Astrocyte (in vitro differentiated cells and primary cell): ENCODE measurements at regions not wholly inside any gene's neighbourhood (a gene's known extent, or its start where the extent isn't known, plus 50 kb on each side); places are given as distances from the start of the nearest gene placed in this dataset.

ENCODE experiments used
- DNase-seq: peaks from one replicate; pipeline ENCODE4 v3.0.0-alpha.2; 2010; ENCODE audit warnings: low read depth
- FAIRE-seq: peaks from 2 replicates; lab custom pipeline; 2011; peaks lifted over from hg19 to GRCh38; lab: Jason Lieb, UNC
- H2AFZ ChIP-seq: 2 replicates; pipeline ENCODE4 v1.6.0; 2012; ENCODE audit warnings: low read depth, low read length, inconsistent platforms
- H3K27ac ChIP-seq: 2 replicates; pipeline ENCODE4 v1.5.1; 2011; ENCODE audit warnings: low read depth, low read length, inconsistent platforms
- H3K27me3 ChIP-seq: 2 replicates; pipeline ENCODE4 v1.6.0; 2011; ENCODE audit warnings: low read length, inconsistent platforms; ENCODE audit not compliant: insufficient read depth
- H3K36me3 ChIP-seq: 2 replicates; pipeline ENCODE4 v1.5.1; 2011; ENCODE audit warnings: low read length, inconsistent platforms; ENCODE audit not compliant: insufficient read depth
- H3K4me1 ChIP-seq: 2 replicates; pipeline ENCODE4 v1.5.1; 2011; ENCODE audit warnings: low read length, inconsistent platforms; ENCODE audit not compliant: insufficient read depth
- H3K4me2 ChIP-seq: 2 replicates; pipeline ENCODE4 v1.6.0; 2012; ENCODE audit warnings: low read length, inconsistent platforms
- H3K4me3 ChIP-seq: 2 replicates; pipeline ENCODE4 v1.5.1; 2011; ENCODE audit warnings: low read depth, mild to moderate bottlenecking, low read length, inconsistent platforms; ENCODE audit not compliant: insufficient read depth
- H3K79me2 ChIP-seq: 2 replicates; pipeline ENCODE4 v1.6.0; 2012; ENCODE audit warnings: mild to moderate bottlenecking, low read length, inconsistent platforms; ENCODE audit not compliant: insufficient read depth
- H3K9ac ChIP-seq: 2 replicates; pipeline ENCODE4 v1.6.0; 2012; ENCODE audit warnings: mild to moderate bottlenecking, low read length, inconsistent platforms
- H3K9me3 ChIP-seq: 2 replicates; pipeline ENCODE4 v1.5.1; 2012; ENCODE audit warnings: low read depth, mild to moderate bottlenecking, low read length, inconsistent platforms; ENCODE audit not compliant: insufficient read depth
- H4K20me1 ChIP-seq: 2 replicates; pipeline ENCODE4 v1.6.0; 2012; ENCODE audit warnings: low read length, inconsistent platforms; ENCODE audit not compliant: insufficient read depth
- H3K27ac Mint-ChIP-seq: one replicate; pipeline ENCODE4 v1.8.0; 2021; ENCODE audit warnings: mild to moderate bottlenecking, mixed read lengths; ENCODE audit not compliant: unreplicated experiment
- H3K27me3 Mint-ChIP-seq: one replicate; pipeline ENCODE4 v1.8.0; 2021; ENCODE audit warnings: low read depth, mixed read lengths; ENCODE audit not compliant: unreplicated experiment
- H3K36me3 Mint-ChIP-seq: one replicate; pipeline ENCODE4 v1.8.0; 2021; ENCODE audit warnings: low read depth, mixed read lengths; ENCODE audit not compliant: unreplicated experiment
- H3K4me1 Mint-ChIP-seq: one replicate; pipeline ENCODE4 v1.8.0; 2021; ENCODE audit warnings: low read depth, mixed read lengths; ENCODE audit not compliant: unreplicated experiment
- H3K4me3 Mint-ChIP-seq: one replicate; pipeline ENCODE4 v1.8.0; 2021; ENCODE audit warnings: mild to moderate bottlenecking, moderate library complexity, mixed read lengths; ENCODE audit not compliant: unreplicated experiment
- H3K9me3 Mint-ChIP-seq: one replicate; pipeline ENCODE4 v1.8.0; 2021; ENCODE audit warnings: mild to moderate bottlenecking, mixed read lengths; ENCODE audit not compliant: unreplicated experiment
- CTCF ChIP-seq: IDR thresholded peaks from 2 replicates; pipeline ENCODE4 v1.5.1; 2011; ENCODE audit warnings: low read depth, mild to moderate bottlenecking, inconsistent platforms, low read length, moderate library complexity; ENCODE audit not compliant: insufficient read depth
- EZH2 ChIP-seq: IDR thresholded peaks from 2 replicates; pipeline ENCODE4 v1.6.1; 2012; ENCODE audit warnings: mild to moderate bottlenecking, low read length, inconsistent platforms; ENCODE audit not compliant: insufficient read depth

GRCh38 chr4:11698846-11699590 lies 270.3 kb upstream of the HS3ST1 start:
- no peaks in the 10 kb centered on the region for H3K27me3 Mint-ChIP-seq
- TF ChIP-seq CTCF (no peak), EZH2 (no peak)
- Histone ChIP-seq H3K4me1 (peaks cover 32% of the 10 kb centered on the region), H3K36me3 (no peaks in the 10 kb centered on the region), H3K4me2 (peak overlapping the region; percentile 35), H2AFZ (no peak overlapping the region), H3K4me3 (no peak overlapping the region), H3K9me3 (no peaks in the 10 kb centered on the region), H4K20me1 (no peaks in the 10 kb centered on the region), H3K27ac (peak overlapping the region; percentile 22), H3K27me3 (no peaks in the 10 kb centered on the region), H3K79me2 (no peaks in the 10 kb centered on the region), H3K9ac (no peak overlapping the region)
- DNase-seq (peak; percentile 87), FAIRE-seq (no peak)
- H3K36me3 Mint-ChIP-seq = no peaks in the 10 kb centered on the region
- peak overlapping the region; percentile 83 for H3K27ac Mint-ChIP-seq
- no peak overlapping the region for H3K4me3 Mint-ChIP-seq
- H3K9me3 Mint-ChIP-seq = no peaks in the 10 kb centered on the region
- H3K4me1 Mint-ChIP-seq = peaks cover 26% of the 10 kb centered on the region

DNA sequence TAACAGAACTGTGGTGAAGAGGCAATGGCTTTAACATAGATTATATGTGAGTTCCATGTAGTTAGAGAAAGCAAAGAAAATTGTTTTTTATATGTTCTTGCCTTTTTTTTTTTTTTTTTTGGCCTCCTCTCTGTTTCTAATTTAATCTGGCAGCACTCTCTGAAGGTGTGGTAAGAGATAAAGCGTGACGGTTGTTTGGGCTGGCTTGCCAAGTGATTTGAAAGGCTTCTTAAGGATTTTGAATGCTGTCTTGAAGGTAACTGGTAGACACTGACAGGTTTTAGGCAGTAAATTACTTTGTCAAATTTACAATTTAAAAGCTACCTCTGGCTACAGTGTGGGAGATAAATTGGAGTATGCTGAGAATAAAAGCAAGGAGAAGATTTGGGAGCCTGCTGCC lies 269.3 kb upstream of the HS3ST1 start:
- Mint-ChIP-seq H3K9me3 (peaks cover 5% of the 10 kb centered on the region), H3K27me3 (no peaks in the 10 kb centered on the region), H3K4me3 (no peak overlapping the region), H3K4me1 (peaks cover 26% of the 10 kb centered on the region), H3K27ac (peak overlapping the region; percentile 83), H3K36me3 (no peaks in the 10 kb centered on the region)
- Histone ChIP-seq H4K20me1 (no peaks in the 10 kb centered on the region), H3K4me2 (peak overlapping the region; percentile 35), H3K27ac (no peak overlapping the region), H3K4me3 (no peak overlapping the region), H3K4me1 (peaks cover 31% of the 10 kb centered on the region), H3K79me2 (no peaks in the 10 kb centered on the region), H3K27me3 (no peaks in the 10 kb centered on the region), H3K9ac (no peak overlapping the region), H2AFZ (no peak overlapping the region), H3K36me3 (no peaks in the 10 kb centered on the region), H3K9me3 (peaks cover 3% of the 10 kb centered on the region)
- DNase-seq (no peak), FAIRE-seq (no peak)
- TF ChIP-seq EZH2 (no peak), CTCF (no peak)

DNA sequence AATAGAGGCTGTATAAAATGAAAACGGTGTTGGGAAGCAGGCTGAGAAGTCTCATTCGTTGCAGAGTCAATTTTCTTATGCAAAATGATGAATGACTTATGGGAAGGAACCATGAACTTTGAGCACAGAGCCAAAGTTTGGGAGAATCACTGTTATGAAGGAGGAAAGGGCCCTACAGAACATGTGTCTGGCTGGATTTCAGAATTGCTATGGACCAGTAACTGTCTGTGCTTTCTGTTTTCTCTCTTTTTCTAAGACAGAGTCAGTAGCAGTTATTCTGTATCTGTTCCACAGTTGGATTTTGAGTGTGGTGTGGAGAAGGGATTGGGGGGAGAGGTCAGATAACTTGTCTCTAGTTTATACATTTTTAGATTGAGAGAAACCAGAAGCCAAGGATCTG lies 265.0 kb upstream of the HS3ST1 start:
- H3K27ac ChIP-seq = no peak overlapping the region
- no peaks in the 10 kb centered on the region for H3K36me3 Mint-ChIP-seq
- TF ChIP-seq CTCF (no peak), EZH2 (no peak)
- peaks cover 5% of the 10 kb centered on the region for H3K9me3 Mint-ChIP-seq
- H3K27me3 Mint-ChIP-seq = no peaks in the 10 kb centered on the region
- H3K9ac ChIP-seq = no peak overlapping the region
- peaks cover 7% of the 10 kb centered on the region for H3K4me1 ChIP-seq
- H2AFZ ChIP-seq = no peak overlapping the region
- FAIRE-seq = no peak
- H3K4me1 Mint-ChIP-seq = peaks cover 6% of the 10 kb centered on the region
- peaks cover 3% of the 10 kb centered on the region for H3K9me3 ChIP-seq
- no peak overlapping the region for H3K4me2 ChIP-seq
- no peaks in the 10 kb centered on the region for H3K79me2 ChIP-seq
- no peak overlapping the region for H3K4me3 ChIP-seq
- H3K4me3 Mint-ChIP-seq = no peak overlapping the region
- H4K20me1 ChIP-seq = no peaks in the 10 kb centered on the region
- H3K27ac Mint-ChIP-seq = no peak overlapping the region
- no peaks in the 10 kb centered on the region for H3K36me3 ChIP-seq
- no peak for DNase-seq
- no peaks in the 10 kb centered on the region for H3K27me3 ChIP-seq
